ENCODE measurements at regions not wholly inside any gene's neighbourhood (a gene's known extent, or its start where the extent isn't known, plus 50 kb on each side); places are given as distances from the start of the nearest gene placed in this dataset.

GRCh38 chr1:78825561-78825960, 175.9 kb downstream of the IFI44 start:
- no peak overlapping the region for H3K4me3 ChIP-seq (ENCODE audit: low read length in 2 of 2)
- WGBS, 2 donors = 87 to 88% methylated on average over 2 of the region's 2 CpGs
- ATAC-seq (ENCODE audit: low FRiP score) (no peak), DNase-seq (no peak)
- H3K27me3 ChIP-seq (ENCODE audit: control insufficient read depth in 1 of 2, insufficient read depth in 2 of 2, low read length in 1 of 2) = no peaks in the 10 kb centered on the region
- H3K27ac ChIP-seq (ENCODE audit: low read depth in 1 of 2, low read length in 2 of 2) = no peak overlapping the region
- no peaks in the 10 kb centered on the region for H3K4me1 ChIP-seq (ENCODE audit: control insufficient read depth in 1 of 2, insufficient read depth in 2 of 2, low read length in 2 of 2)
- H3K36me3 ChIP-seq (ENCODE audit: control insufficient read depth in 1 of 2, insufficient read depth in 2 of 2, low read length in 1 of 2) = no peaks in the 10 kb centered on the region
- intact Hi-C loops (cut with DNase I) = no loop called here
- no peaks in the 10 kb centered on the region for H3K9me3 ChIP-seq (ENCODE audit: control insufficient read depth, low read length)

GRCh38 chr1:78829644-78830043, 176.9 kb downstream of the ADGRL4 start:
- Histone ChIP-seq H3K4me3 (ENCODE audit: low read length in 2 of 2) (no peak overlapping the region), H3K36me3 (ENCODE audit: control insufficient read depth in 1 of 2, insufficient read depth in 2 of 2, low read length in 1 of 2) (no peaks in the 10 kb centered on the region), H3K27me3 (ENCODE audit: control insufficient read depth in 1 of 2, insufficient read depth in 2 of 2, low read length in 1 of 2) (no peaks in the 10 kb centered on the region), H3K4me1 (ENCODE audit: control insufficient read depth in 1 of 2, insufficient read depth in 2 of 2, low read length in 2 of 2) (no peaks in the 10 kb centered on the region), H3K9me3 (ENCODE audit: control insufficient read depth, low read length) (no peaks in the 10 kb centered on the region), H3K27ac (ENCODE audit: low read depth in 1 of 2, low read length in 2 of 2) (no peak overlapping the region)
- intact Hi-C loops (cut with DNase I) = no loop called here
- DNase-seq (no peak), ATAC-seq (ENCODE audit: low FRiP score) (no peak)
- 84 to 87% methylated on average over 4 of the region's 4 CpGs for WGBS, 2 donors

GRCh38 chr1:78830321-78830720, 176.2 kb downstream of the ADGRL4 start:
- H3K4me1 ChIP-seq (ENCODE audit: control insufficient read depth in 1 of 2, insufficient read depth in 2 of 2, low read length in 2 of 2) = no peaks in the 10 kb centered on the region
- no peak overlapping the region for H3K27ac ChIP-seq (ENCODE audit: low read depth in 1 of 2, low read length in 2 of 2)
- 1 to 50% methylated on average over 1 of the region's 1 CpG for WGBS, 2 donors
- H3K9me3 ChIP-seq (ENCODE audit: control insufficient read depth, low read length) = no peaks in the 10 kb centered on the region
- no peaks in the 10 kb centered on the region for H3K27me3 ChIP-seq (ENCODE audit: control insufficient read depth in 1 of 2, insufficient read depth in 2 of 2, low read length in 1 of 2)
- DNase-seq (no peak), ATAC-seq (ENCODE audit: low FRiP score) (no peak)
- intact Hi-C loops (cut with DNase I) = no loop called here
- no peaks in the 10 kb centered on the region for H3K36me3 ChIP-seq (ENCODE audit: control insufficient read depth in 1 of 2, insufficient read depth in 2 of 2, low read length in 1 of 2)
- H3K4me3 ChIP-seq (ENCODE audit: low read length in 2 of 2) = no peak overlapping the region

GRCh38 chr1:78831731-78832360, 174.7 kb downstream of the ADGRL4 start:
- DNase-seq (no peak), ATAC-seq (ENCODE audit: low FRiP score) (no peak)
- Histone ChIP-seq H3K4me1 (ENCODE audit: control insufficient read depth in 1 of 2, insufficient read depth in 2 of 2, low read length in 2 of 2) (no peaks in the 10 kb centered on the region), H3K36me3 (ENCODE audit: control insufficient read depth in 1 of 2, insufficient read depth in 2 of 2, low read length in 1 of 2) (no peaks in the 10 kb centered on the region), H3K27me3 (ENCODE audit: control insufficient read depth in 1 of 2, insufficient read depth in 2 of 2, low read length in 1 of 2) (no peaks in the 10 kb centered on the region), H3K27ac (ENCODE audit: low read depth in 1 of 2, low read length in 2 of 2) (no peak overlapping the region), H3K9me3 (ENCODE audit: control insufficient read depth, low read length) (no peaks in the 10 kb centered on the region), H3K4me3 (ENCODE audit: low read length in 2 of 2) (no peak overlapping the region)
- 79 to 81% methylated on average over 3 of the region's 3 CpGs for WGBS, 2 donors
- intact Hi-C loops (cut with DNase I) = no loop called here

- WGBS, 2 donors = 31 to 36% methylated on average over 4 of the region's 4 CpGs
- ATAC-seq (ENCODE audit: low FRiP score) (no peak), DNase-seq (no peak)
- Histone ChIP-seq H3K36me3 (ENCODE audit: control insufficient read depth in 1 of 2, insufficient read depth in 2 of 2, low read length in 1 of 2) (no peaks in the 10 kb centered on the region), H3K9me3 (ENCODE audit: control insufficient read depth, low read length) (no peaks in the 10 kb centered on the region), H3K4me3 (ENCODE audit: low read length in 2 of 2) (no peak overlapping the region), H3K27me3 (ENCODE audit: control insufficient read depth in 1 of 2, insufficient read depth in 2 of 2, low read length in 1 of 2) (no peaks in the 10 kb centered on the region), H3K27ac (ENCODE audit: low read depth in 1 of 2, low read length in 2 of 2) (no peak overlapping the region), H3K4me1 (ENCODE audit: control insufficient read depth in 1 of 2, insufficient read depth in 2 of 2, low read length in 2 of 2) (no peaks in the 10 kb centered on the region)
- intact Hi-C loops (cut with DNase I) = no loop called here
These were observed 173.0 kb downstream of the ADGRL4 start for GRCh38 chr1:78833491-78833890.

- H3K36me3 ChIP-seq (ENCODE audit: control insufficient read depth in 1 of 2, insufficient read depth in 2 of 2, low read length in 1 of 2) = no peaks in the 10 kb centered on the region
- no peak for DNase-seq
- no peaks in the 10 kb centered on the region for H3K27me3 ChIP-seq (ENCODE audit: control insufficient read depth in 1 of 2, insufficient read depth in 2 of 2, low read length in 1 of 2)
- H3K4me1 ChIP-seq (ENCODE audit: control insufficient read depth in 1 of 2, insufficient read depth in 2 of 2, low read length in 2 of 2) = no peaks in the 10 kb centered on the region
- WGBS, 2 donors = 74 to 84% methylated on average over 4 of the region's 4 CpGs
- H3K9me3 ChIP-seq (ENCODE audit: control insufficient read depth, low read length) = no peaks in the 10 kb centered on the region
- no peak overlapping the region for H3K27ac ChIP-seq (ENCODE audit: low read depth in 1 of 2, low read length in 2 of 2)
- intact Hi-C loops (cut with DNase I) = no loop called here
- ATAC-seq (ENCODE audit: low FRiP score) = no peak
- H3K4me3 ChIP-seq (ENCODE audit: low read length in 2 of 2) = no peak overlapping the region
These were observed 172.3 kb downstream of the ADGRL4 start for GRCh38 chr1:78834201-78834741.

- no peaks in the 10 kb centered on the region for H3K9me3 ChIP-seq (ENCODE audit: control insufficient read depth, low read length)
- H3K4me1 ChIP-seq (ENCODE audit: control insufficient read depth in 1 of 2, insufficient read depth in 2 of 2, low read length in 2 of 2) = no peaks in the 10 kb centered on the region
- H3K27me3 ChIP-seq (ENCODE audit: control insufficient read depth in 1 of 2, insufficient read depth in 2 of 2, low read length in 1 of 2) = no peaks in the 10 kb centered on the region
- H3K4me3 ChIP-seq (ENCODE audit: low read length in 2 of 2) = no peak overlapping the region
- ATAC-seq (ENCODE audit: low FRiP score) = no peak
- H3K36me3 ChIP-seq (ENCODE audit: control insufficient read depth in 1 of 2, insufficient read depth in 2 of 2, low read length in 1 of 2) = no peaks in the 10 kb centered on the region
- no peak for DNase-seq
- intact Hi-C loops (cut with DNase I) = no loop called here
- no peak overlapping the region for H3K27ac ChIP-seq (ENCODE audit: low read depth in 1 of 2, low read length in 2 of 2)
These were observed 169.8 kb downstream of the ADGRL4 start for GRCh38 chr1:78836726-78837125.

- no peak for DNase-seq
- H3K4me3 ChIP-seq (ENCODE audit: low read length in 2 of 2) = no peak overlapping the region
- no peak for ATAC-seq (ENCODE audit: low FRiP score)
- WGBS, 2 donors = 33 to 35% methylated on average over 2 of the region's 2 CpGs
- no peaks in the 10 kb centered on the region for H3K36me3 ChIP-seq (ENCODE audit: control insufficient read depth in 1 of 2, insufficient read depth in 2 of 2, low read length in 1 of 2)
- intact Hi-C loops (cut with DNase I) = loop anchor here in 1 of 2 donors (2.0 kb wide), 1 partner anchor 357 kb away; no protein-coding TSS in a partner anchor
- no peaks in the 10 kb centered on the region for H3K27me3 ChIP-seq (ENCODE audit: control insufficient read depth in 1 of 2, insufficient read depth in 2 of 2, low read length in 1 of 2)
- H3K9me3 ChIP-seq (ENCODE audit: control insufficient read depth, low read length) = no peaks in the 10 kb centered on the region
- no peak overlapping the region for H3K27ac ChIP-seq (ENCODE audit: low read depth in 1 of 2, low read length in 2 of 2)
- no peaks in the 10 kb centered on the region for H3K4me1 ChIP-seq (ENCODE audit: control insufficient read depth in 1 of 2, insufficient read depth in 2 of 2, low read length in 2 of 2)
These were observed 166.7 kb downstream of the ADGRL4 start for GRCh38 chr1:78839704-78840277.
